Neuron (in vitro differentiated cells): ENCODE measurements at regions not wholly inside any gene's neighbourhood (a gene's known extent, or its start where the extent isn't known, plus 50 kb on each side); places are given as distances from the start of the nearest gene placed in this dataset.
"Not testable (repeated sequence)": the region's sequence is repeated elsewhere in the genome, so short reads cannot be mapped to it uniquely, and the experiment has no call there.

ENCODE experiments used
- H2AFZ ChIP-seq: one replicate; pipeline ENCODE4 v1.6.1; 2013; ENCODE audit warnings: low read depth, mild to moderate bottlenecking, inconsistent platforms, low read length, moderate library complexity
- H3K27me3 ChIP-seq: one replicate; pipeline ENCODE4 v1.6.1; 2013; ENCODE audit warnings: low read length; ENCODE audit not compliant: insufficient read depth
- H3K36me3 ChIP-seq: one replicate; pipeline ENCODE4 v1.6.1; 2013; ENCODE audit warnings: low read length; ENCODE audit not compliant: insufficient read depth
- H3K4me1 ChIP-seq: one replicate; pipeline ENCODE4 v1.6.1; 2013; ENCODE audit warnings: low read length; ENCODE audit not compliant: insufficient read depth
- H3K4me3 ChIP-seq: 2 replicates; pipeline ENCODE4 v1.5.1; 2013; ENCODE audit warnings: mild to moderate bottlenecking, low read length, moderate library complexity
- H3K9me3 ChIP-seq: one replicate; pipeline ENCODE4 v1.6.1; 2013; ENCODE audit warnings: low read length

- no peaks in the 10 kb centered on the region for H3K27me3 ChIP-seq
- H3K4me3 ChIP-seq: no peak overlapping the region
- H3K9me3 ChIP-seq: no peaks in the 10 kb centered on the region
- H3K4me1 ChIP-seq: no peaks in the 10 kb centered on the region
- no peak overlapping the region for H2AFZ ChIP-seq
- no peaks in the 10 kb centered on the region for H3K36me3 ChIP-seq
These were observed 1136.7 kb upstream of the TMPRSS15 start for GRCh38 chr21:19540287-19540686.

- no peaks in the 10 kb centered on the region for H3K9me3 ChIP-seq
- H3K4me1 ChIP-seq: no peaks in the 10 kb centered on the region
- no peak overlapping the region for H3K4me3 ChIP-seq
- no peaks in the 10 kb centered on the region for H3K27me3 ChIP-seq
- H3K36me3 ChIP-seq: no peaks in the 10 kb centered on the region
- H2AFZ ChIP-seq: no peak overlapping the region
These were observed 1138.0 kb upstream of the TMPRSS15 start for GRCh38 chr21:19541602-19542001.

GRCh38 chr21:19544493-19544892, 1140.9 kb upstream of the TMPRSS15 start:
- not testable (repeated sequence) for H3K27me3 ChIP-seq, H3K4me3 ChIP-seq, H2AFZ ChIP-seq, H3K4me1 ChIP-seq, H3K9me3 ChIP-seq, H3K36me3 ChIP-seq

GRCh38 chr21:19547951-19548840, 1144.6 kb upstream of the TMPRSS15 start:
- no peaks in the 10 kb centered on the region for H3K36me3 ChIP-seq
- no peaks in the 10 kb centered on the region for H3K27me3 ChIP-seq
- no peak overlapping the region for H3K4me3 ChIP-seq
- no peak overlapping the region for H2AFZ ChIP-seq
- H3K4me1 ChIP-seq: no peaks in the 10 kb centered on the region
- no peaks in the 10 kb centered on the region for H3K9me3 ChIP-seq

GRCh38 chr21:19553919-19554615, 1150.5 kb upstream of the TMPRSS15 start:
- Histone ChIP-seq H3K27me3 (no peaks in the 10 kb centered on the region), H3K36me3 (no peaks in the 10 kb centered on the region), H2AFZ (no peak overlapping the region), H3K9me3 (no peaks in the 10 kb centered on the region), H3K4me1 (peaks cover 8% of the 10 kb centered on the region), H3K4me3 (no peak overlapping the region)

GRCh38 chr21:19557046-19557445, 1153.5 kb upstream of the TMPRSS15 start:
- Histone ChIP-seq H3K4me1 (peaks cover 8% of the 10 kb centered on the region), H3K9me3 (no peaks in the 10 kb centered on the region), H3K36me3 (no peaks in the 10 kb centered on the region), H2AFZ (no peak overlapping the region), H3K4me3 (no peak overlapping the region), H3K27me3 (no peaks in the 10 kb centered on the region)

- Histone ChIP-seq H3K4me1 (peaks cover 8% of the 10 kb centered on the region), H2AFZ (no peak overlapping the region), H3K9me3 (no peaks in the 10 kb centered on the region), H3K27me3 (no peaks in the 10 kb centered on the region), H3K36me3 (no peaks in the 10 kb centered on the region), H3K4me3 (no peak overlapping the region)
These were observed 1153.9 kb upstream of the TMPRSS15 start for GRCh38 chr21:19557488-19557887.

- Histone ChIP-seq H3K36me3 (no peaks in the 10 kb centered on the region), H2AFZ (no peak overlapping the region), H3K9me3 (no peaks in the 10 kb centered on the region), H3K4me3 (no peak overlapping the region), H3K4me1 (no peaks in the 10 kb centered on the region), H3K27me3 (no peaks in the 10 kb centered on the region)
These were observed 1162.0 kb upstream of the TMPRSS15 start for GRCh38 chr21:19565587-19565986.

GRCh38 chr21:19566975-19567374, 1163.4 kb upstream of the TMPRSS15 start:
- Histone ChIP-seq H3K27me3 (no peaks in the 10 kb centered on the region), H3K4me3 (no peak overlapping the region), H2AFZ (no peak overlapping the region), H3K9me3 (no peaks in the 10 kb centered on the region), H3K4me1 (no peaks in the 10 kb centered on the region), H3K36me3 (no peaks in the 10 kb centered on the region)

GRCh38 chr21:19577381-19577780, 1173.8 kb upstream of the TMPRSS15 start:
- Histone ChIP-seq H2AFZ (no peak overlapping the region), H3K9me3 (no peaks in the 10 kb centered on the region), H3K4me3 (no peak overlapping the region), H3K36me3 (no peaks in the 10 kb centered on the region), H3K27me3 (no peaks in the 10 kb centered on the region), H3K4me1 (no peaks in the 10 kb centered on the region)

- no peaks in the 10 kb centered on the region for H3K36me3 ChIP-seq
- H2AFZ ChIP-seq: no peak overlapping the region
- H3K4me1 ChIP-seq: no peaks in the 10 kb centered on the region
- H3K27me3 ChIP-seq: no peaks in the 10 kb centered on the region
- H3K9me3 ChIP-seq: no peaks in the 10 kb centered on the region
- H3K4me3 ChIP-seq: no peak overlapping the region
These were observed 1186.5 kb upstream of the TMPRSS15 start for GRCh38 chr21:19590044-19590443.

GRCh38 chr21:19603011-19603593, 1199.5 kb upstream of the TMPRSS15 start:
- no peaks in the 10 kb centered on the region for H3K9me3 ChIP-seq
- H2AFZ ChIP-seq: no peak overlapping the region
- H3K27me3 ChIP-seq: no peaks in the 10 kb centered on the region
- H3K4me3 ChIP-seq: no peak overlapping the region
- no peaks in the 10 kb centered on the region for H3K36me3 ChIP-seq
- H3K4me1 ChIP-seq: no peaks in the 10 kb centered on the region

GRCh38 chr21:19608101-19608621, 1204.6 kb upstream of the TMPRSS15 start:
- Histone ChIP-seq H3K36me3 (no peaks in the 10 kb centered on the region), H3K9me3 (no peaks in the 10 kb centered on the region), H3K27me3 (no peaks in the 10 kb centered on the region), H2AFZ (no peak overlapping the region), H3K4me3 (no peak overlapping the region), H3K4me1 (no peaks in the 10 kb centered on the region)
